ENCODE measurements at regions not wholly inside any gene's neighbourhood (a gene's known extent, or its start where the extent isn't known, plus 50 kb on each side); places are given as distances from the start of the nearest gene placed in this dataset.
"Not testable (repeated sequence)": the region's sequence is repeated elsewhere in the genome, so short reads cannot be mapped to it uniquely, and the experiment has no call there.

GRCh38 chr3:75337226-75337900, 326.8 kb upstream of the FRG2C start:
- H3K9me3 Mint-ChIP-seq = no peaks in the 10 kb centered on the region
- no peaks in the 10 kb centered on the region for H3K4me1 Mint-ChIP-seq (ENCODE audit: low read depth)
- no peak overlapping the region for H3K4me3 Mint-ChIP-seq
- H3K27me3 Mint-ChIP-seq = no peaks in the 10 kb centered on the region
- H3K27ac Mint-ChIP-seq = no peak overlapping the region
- H3K36me3 Mint-ChIP-seq (ENCODE audit: low read depth) = no peaks in the 10 kb centered on the region

GRCh38 chr3:75338342-75338741, 325.8 kb upstream of the FRG2C start:
- H3K9me3 Mint-ChIP-seq = no peaks in the 10 kb centered on the region
- no peak overlapping the region for H3K4me3 Mint-ChIP-seq
- no peaks in the 10 kb centered on the region for H3K36me3 Mint-ChIP-seq (ENCODE audit: low read depth)
- no peaks in the 10 kb centered on the region for H3K4me1 Mint-ChIP-seq (ENCODE audit: low read depth)
- no peaks in the 10 kb centered on the region for H3K27me3 Mint-ChIP-seq
- no peak overlapping the region for H3K27ac Mint-ChIP-seq

- H3K9me3 Mint-ChIP-seq = no peaks in the 10 kb centered on the region
- no peak overlapping the region for H3K27ac Mint-ChIP-seq
- no peaks in the 10 kb centered on the region for H3K27me3 Mint-ChIP-seq
- no peaks in the 10 kb centered on the region for H3K36me3 Mint-ChIP-seq (ENCODE audit: low read depth)
- no peaks in the 10 kb centered on the region for H3K4me1 Mint-ChIP-seq (ENCODE audit: low read depth)
- no peak overlapping the region for H3K4me3 Mint-ChIP-seq
Observed at GRCh38 chr3:75341324-75342067, 322.6 kb upstream of the FRG2C start.

- H3K27ac Mint-ChIP-seq = no peak overlapping the region
- H3K4me1 Mint-ChIP-seq (ENCODE audit: low read depth) = no peaks in the 10 kb centered on the region
- no peaks in the 10 kb centered on the region for H3K9me3 Mint-ChIP-seq
- no peaks in the 10 kb centered on the region for H3K36me3 Mint-ChIP-seq (ENCODE audit: low read depth)
- no peak overlapping the region for H3K4me3 Mint-ChIP-seq
- no peaks in the 10 kb centered on the region for H3K27me3 Mint-ChIP-seq
Observed at GRCh38 chr3:75342425-75342824, 321.7 kb upstream of the FRG2C start.

GRCh38 chr3:75350536-75350935, 313.6 kb upstream of the FRG2C start:
- not testable (repeated sequence) for H3K9me3 Mint-ChIP-seq; H3K27ac Mint-ChIP-seq; H3K4me1 Mint-ChIP-seq (ENCODE audit: low read depth); H3K27me3 Mint-ChIP-seq; H3K4me3 Mint-ChIP-seq; H3K36me3 Mint-ChIP-seq (ENCODE audit: low read depth)

GRCh38 chr3:75362086-75362784, 301.9 kb upstream of the FRG2C start:
- not testable (repeated sequence) for H3K4me1 Mint-ChIP-seq (ENCODE audit: low read depth); H3K36me3 Mint-ChIP-seq (ENCODE audit: low read depth); H3K4me3 Mint-ChIP-seq; H3K27me3 Mint-ChIP-seq; H3K27ac Mint-ChIP-seq; H3K9me3 Mint-ChIP-seq

GRCh38 chr3:75372964-75373363, 291.2 kb upstream of the FRG2C start:
- H3K4me3 Mint-ChIP-seq; H3K27ac Mint-ChIP-seq; H3K4me1 Mint-ChIP-seq (ENCODE audit: low read depth); H3K36me3 Mint-ChIP-seq (ENCODE audit: low read depth); H3K9me3 Mint-ChIP-seq; H3K27me3 Mint-ChIP-seq: not testable (repeated sequence)

GRCh38 chr3:75379840-75380239, 284.3 kb upstream of the FRG2C start:
- H3K27me3 Mint-ChIP-seq; H3K27ac Mint-ChIP-seq; H3K4me3 Mint-ChIP-seq; H3K36me3 Mint-ChIP-seq (ENCODE audit: low read depth); H3K9me3 Mint-ChIP-seq; H3K4me1 Mint-ChIP-seq (ENCODE audit: low read depth): not testable (repeated sequence)

- Mint-ChIP-seq H3K27ac (no peak overlapping the region), H3K9me3 (peaks cover 9% of the 10 kb centered on the region), H3K27me3 (no peaks in the 10 kb centered on the region), H3K4me1 (ENCODE audit: low read depth) (no peaks in the 10 kb centered on the region), H3K4me3 (no peak overlapping the region), H3K36me3 (ENCODE audit: low read depth) (no peaks in the 10 kb centered on the region)
Observed at GRCh38 chr3:75380276-75380771, 283.8 kb upstream of the FRG2C start.

- not testable (repeated sequence) for H3K9me3 Mint-ChIP-seq; H3K4me1 Mint-ChIP-seq (ENCODE audit: low read depth); H3K4me3 Mint-ChIP-seq; H3K27ac Mint-ChIP-seq; H3K36me3 Mint-ChIP-seq (ENCODE audit: low read depth); H3K27me3 Mint-ChIP-seq
Observed at GRCh38 chr3:75384016-75384415, 280.1 kb upstream of the FRG2C start.

GRCh38 chr3:75388486-75389124, 275.5 kb upstream of the FRG2C start:
- not testable (repeated sequence) for H3K27me3 Mint-ChIP-seq; H3K27ac Mint-ChIP-seq; H3K4me3 Mint-ChIP-seq; H3K36me3 Mint-ChIP-seq (ENCODE audit: low read depth); H3K4me1 Mint-ChIP-seq (ENCODE audit: low read depth); H3K9me3 Mint-ChIP-seq

- not testable (repeated sequence) for H3K36me3 Mint-ChIP-seq (ENCODE audit: low read depth); H3K9me3 Mint-ChIP-seq; H3K27ac Mint-ChIP-seq; H3K27me3 Mint-ChIP-seq; H3K4me1 Mint-ChIP-seq (ENCODE audit: low read depth); H3K4me3 Mint-ChIP-seq
Observed at GRCh38 chr3:75393288-75393694, 270.8 kb upstream of the FRG2C start.

GRCh38 chr3:75394102-75394501, 270.0 kb upstream of the FRG2C start:
- not testable (repeated sequence) for H3K27ac Mint-ChIP-seq; H3K27me3 Mint-ChIP-seq; H3K4me1 Mint-ChIP-seq (ENCODE audit: low read depth); H3K4me3 Mint-ChIP-seq; H3K36me3 Mint-ChIP-seq (ENCODE audit: low read depth); H3K9me3 Mint-ChIP-seq

- H3K4me3 Mint-ChIP-seq; H3K9me3 Mint-ChIP-seq; H3K4me1 Mint-ChIP-seq (ENCODE audit: low read depth); H3K36me3 Mint-ChIP-seq (ENCODE audit: low read depth); H3K27me3 Mint-ChIP-seq; H3K27ac Mint-ChIP-seq: not testable (repeated sequence)
Observed at GRCh38 chr3:75394562-75395360, 269.4 kb upstream of the FRG2C start.
